ENCODE measurements at regions not wholly inside any gene's neighbourhood (a gene's known extent, or its start where the extent isn't known, plus 50 kb on each side); places are given as distances from the start of the nearest gene placed in this dataset.
"Not testable (repeated sequence)": the region's sequence is repeated elsewhere in the genome, so short reads cannot be mapped to it uniquely, and the experiment has no call there.

GRCh38 chr3:20302766-20303165, 116.8 kb upstream of the SGO1 start:
- no peaks in the 10 kb centered on the region for H3K79me2 ChIP-seq (ENCODE audit: control insufficient read depth, insufficient read depth, low read length)
- H3K9me3 ChIP-seq (ENCODE audit: control insufficient read depth, insufficient read depth, low read depth, low read length): no peaks in the 10 kb centered on the region
- H3K4me1 ChIP-seq (ENCODE audit: control insufficient read depth, extremely low read depth, insufficient read depth, low read length): no peaks in the 10 kb centered on the region
- H3K27ac ChIP-seq (ENCODE audit: insufficient read depth, low read length): no peak overlapping the region
- no peak for DNase-seq (ENCODE audit: low read depth in 2 of 2)
- no peaks in the 10 kb centered on the region for H3K36me3 ChIP-seq (ENCODE audit: control insufficient read depth, insufficient read depth, low read length)
- H3K4me3 ChIP-seq (replicated peaks in 1 of 4; ENCODE audit: control extremely low read depth in 1 of 4, insufficient read depth in 1 of 4, low read depth in 3 of 4, low read length in 4 of 4): no peak overlapping the region
- TF ChIP-seq CTCF (conservative IDR thresholded peaks at IDR 0.05 in 1 of 2, IDR thresholded peaks at IDR 0.05 in 1 of 2; ENCODE audit: low read depth in 1 of 2, low read length in 2 of 2) (no peak), EZH2 (IDR thresholded peaks at IDR 0.05; ENCODE audit: low read length, missing control alignments) (no peak)
- no peaks in the 10 kb centered on the region for H3K27me3 ChIP-seq (ENCODE audit: control insufficient read depth, insufficient read depth, low read length)
- no peak overlapping the region for H2AFZ ChIP-seq (ENCODE audit: low read length)
- H4K20me1 ChIP-seq (ENCODE audit: control insufficient read depth, extremely low read depth, insufficient read depth, low read length): no peaks in the 10 kb centered on the region
- H3K9ac ChIP-seq (ENCODE audit: insufficient read depth, low read length): no peak overlapping the region
- H3K4me2 ChIP-seq (ENCODE audit: extremely low read depth, insufficient read depth, low read length): no peak overlapping the region

GRCh38 chr3:20288050-20288449, 102.0 kb upstream of the SGO1 start:
- no peaks in the 10 kb centered on the region for H3K79me2 ChIP-seq (ENCODE audit: control insufficient read depth, insufficient read depth, low read length)

GRCh38 chr3:20280257-20280656, 94.3 kb upstream of the SGO1 start:
- no peaks in the 10 kb centered on the region for H3K9me3 ChIP-seq (ENCODE audit: control insufficient read depth, insufficient read depth, low read depth, low read length)
- no peak overlapping the region for H3K4me2 ChIP-seq (ENCODE audit: extremely low read depth, insufficient read depth, low read length)
- DNase-seq (ENCODE audit: low read depth in 2 of 2): no peak
- TF ChIP-seq EZH2 (IDR thresholded peaks at IDR 0.05; ENCODE audit: low read length, missing control alignments) (no peak), CTCF (conservative IDR thresholded peaks at IDR 0.05 in 1 of 2, IDR thresholded peaks at IDR 0.05 in 1 of 2; ENCODE audit: low read depth in 1 of 2, low read length in 2 of 2) (no peak)
- H3K36me3 ChIP-seq (ENCODE audit: control insufficient read depth, insufficient read depth, low read length): no peaks in the 10 kb centered on the region
- H3K27me3 ChIP-seq (ENCODE audit: control insufficient read depth, insufficient read depth, low read length): no peaks in the 10 kb centered on the region
- no peak overlapping the region for H2AFZ ChIP-seq (ENCODE audit: low read length)
- H3K9ac ChIP-seq (ENCODE audit: insufficient read depth, low read length): no peak overlapping the region
- no peak overlapping the region for H3K27ac ChIP-seq (ENCODE audit: insufficient read depth, low read length)
- H3K4me3 ChIP-seq (replicated peaks in 1 of 4; ENCODE audit: control extremely low read depth in 1 of 4, insufficient read depth in 1 of 4, low read depth in 3 of 4, low read length in 4 of 4): no peak overlapping the region
- H4K20me1 ChIP-seq (ENCODE audit: control insufficient read depth, extremely low read depth, insufficient read depth, low read length): no peaks in the 10 kb centered on the region
- no peaks in the 10 kb centered on the region for H3K79me2 ChIP-seq (ENCODE audit: control insufficient read depth, insufficient read depth, low read length)
- H3K4me1 ChIP-seq (ENCODE audit: control insufficient read depth, extremely low read depth, insufficient read depth, low read length): no peaks in the 10 kb centered on the region

More at GRCh38 chr3:20288050-20288449, 102.0 kb upstream of the SGO1 start:
- H3K4me2 ChIP-seq (ENCODE audit: extremely low read depth, insufficient read depth, low read length): no peak overlapping the region
- no peaks in the 10 kb centered on the region for H3K9me3 ChIP-seq (ENCODE audit: control insufficient read depth, insufficient read depth, low read depth, low read length)
- H3K27me3 ChIP-seq (ENCODE audit: control insufficient read depth, insufficient read depth, low read length): no peaks in the 10 kb centered on the region
- no peak for TF ChIP-seq CTCF (conservative IDR thresholded peaks at IDR 0.05 in 1 of 2, IDR thresholded peaks at IDR 0.05 in 1 of 2; ENCODE audit: low read depth in 1 of 2, low read length in 2 of 2)
- TF ChIP-seq EZH2 (IDR thresholded peaks at IDR 0.05; ENCODE audit: low read length, missing control alignments): no peak
- H3K4me1 ChIP-seq (ENCODE audit: control insufficient read depth, extremely low read depth, insufficient read depth, low read length): no peaks in the 10 kb centered on the region
- H3K27ac ChIP-seq (ENCODE audit: insufficient read depth, low read length): no peak overlapping the region
- no peak overlapping the region for H2AFZ ChIP-seq (ENCODE audit: low read length)
- H3K4me3 ChIP-seq (replicated peaks in 1 of 4; ENCODE audit: control extremely low read depth in 1 of 4, insufficient read depth in 1 of 4, low read depth in 3 of 4, low read length in 4 of 4): no peak overlapping the region
- H4K20me1 ChIP-seq (ENCODE audit: control insufficient read depth, extremely low read depth, insufficient read depth, low read length): no peaks in the 10 kb centered on the region
- DNase-seq (ENCODE audit: low read depth in 2 of 2): no peak
- H3K9ac ChIP-seq (ENCODE audit: insufficient read depth, low read length): no peak overlapping the region
- no peaks in the 10 kb centered on the region for H3K36me3 ChIP-seq (ENCODE audit: control insufficient read depth, insufficient read depth, low read length)

GRCh38 chr3:20265977-20266376, 80.0 kb upstream of the SGO1 start:
- H3K9me3 ChIP-seq (ENCODE audit: control insufficient read depth, insufficient read depth, low read depth, low read length); H2AFZ ChIP-seq (ENCODE audit: low read length); H3K4me2 ChIP-seq (ENCODE audit: extremely low read depth, insufficient read depth, low read length); H3K4me1 ChIP-seq (ENCODE audit: control insufficient read depth, extremely low read depth, insufficient read depth, low read length); H3K36me3 ChIP-seq (ENCODE audit: control insufficient read depth, insufficient read depth, low read length); H3K4me3 ChIP-seq (replicated peaks in 1 of 4; ENCODE audit: control extremely low read depth in 1 of 4, insufficient read depth in 1 of 4, low read depth in 3 of 4, low read length in 4 of 4); H3K79me2 ChIP-seq (ENCODE audit: control insufficient read depth, insufficient read depth, low read length); H3K27me3 ChIP-seq (ENCODE audit: control insufficient read depth, insufficient read depth, low read length); DNase-seq (ENCODE audit: low read depth in 2 of 2); H3K27ac ChIP-seq (ENCODE audit: insufficient read depth, low read length); H3K9ac ChIP-seq (ENCODE audit: insufficient read depth, low read length); H4K20me1 ChIP-seq (ENCODE audit: control insufficient read depth, extremely low read depth, insufficient read depth, low read length): not testable (repeated sequence)

All from fibroblast of lung (primary cell).